Ishikawa (cell line): ENCODE measurements at regions not wholly inside any gene's neighbourhood (a gene's known extent, or its start where the extent isn't known, plus 50 kb on each side); places are given as distances from the start of the nearest gene placed in this dataset.

Experiments used
- CEBPB ChIP-seq: IDR thresholded peaks from 2 replicates; pipeline ENCODE4 v1.6.1; 2012
- CREB1 ChIP-seq: IDR thresholded peaks from 2 replicates; pipeline ENCODE4 v1.6.1; 2012; ENCODE audit warnings: low read depth
- EGR1 ChIP-seq: IDR thresholded peaks from 2 replicates; pipeline ENCODE4 v1.6.1; 2012
- EP300 ChIP-seq: IDR thresholded peaks from 2 replicates; pipeline ENCODE4 v1.6.1; 2012; ENCODE audit warnings: borderline replicate concordance
- FOXM1 ChIP-seq: IDR thresholded peaks from 2 replicates; pipeline ENCODE4 v1.6.1; 2012; ENCODE audit warnings: low read depth, borderline replicate concordance
- NFIC ChIP-seq: IDR thresholded peaks from 2 replicates; pipeline ENCODE4 v1.6.1; 2012
- RAD21 ChIP-seq: IDR thresholded peaks from 2 replicates; pipeline ENCODE4 v1.6.1; 2012; ENCODE audit warnings: low read depth
- TAF1 ChIP-seq: IDR thresholded peaks from 2 replicates; pipeline ENCODE4 v1.6.1; 2012; ENCODE audit warnings: low read depth, mild to moderate bottlenecking
- TCF12 ChIP-seq: IDR thresholded peaks from 2 replicates; pipeline ENCODE4 v1.6.1; 2012; ENCODE audit warnings: low read depth
- TEAD4 ChIP-seq: IDR thresholded peaks from 2 replicates; pipeline ENCODE4 v1.6.1; 2012
- YY1 ChIP-seq: IDR thresholded peaks from 2 replicates; pipeline ENCODE4 v1.6.1; 2012; ENCODE audit warnings: low read depth
- ZBTB7A ChIP-seq: IDR thresholded peaks from 2 replicates; pipeline ENCODE4 v1.6.1; 2012; ENCODE audit warnings: low read depth
- TF ChIP-seq, protein P1 (sequence below): IDR thresholded peaks from 2 replicates; pipeline ENCODE4 v1.6.1; 2012
- TF ChIP-seq, protein P2 (sequence below): IDR thresholded peaks from 2 replicates; pipeline ENCODE4 v1.6.1; 2012
- TF ChIP-seq, protein P3 (sequence below): IDR thresholded peaks from 2 replicates; pipeline ENCODE4 v1.6.1; 2012; ENCODE audit warnings: low read depth, mild to moderate bottlenecking

DNA sequence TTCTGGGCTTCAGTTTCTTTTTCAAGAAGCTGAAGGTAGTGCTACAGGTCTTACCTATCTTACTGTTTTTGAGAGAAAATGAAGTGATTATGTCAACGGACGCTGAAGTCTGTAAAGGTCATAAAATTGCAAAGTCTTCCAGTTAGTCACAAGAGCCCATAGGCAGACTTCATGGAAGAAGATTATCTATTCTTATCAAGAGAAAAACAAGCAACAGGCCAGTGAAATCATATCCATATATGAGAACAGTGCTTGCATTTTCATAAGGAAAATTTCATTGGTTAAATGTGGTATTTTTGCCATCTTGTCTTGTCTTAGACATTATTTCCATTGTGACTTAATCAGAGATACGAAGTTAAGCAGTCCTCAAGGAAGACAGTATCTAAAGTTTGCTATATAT lies 412.7 kb upstream of the SEL1L start:
- TF ChIP-seq RAD21, result no peak
- TF ChIP-seq TCF12, result no peak
- TF ChIP-seq TEAD4, result no peak
- TF ChIP-seq NFIC, result no peak
- TF ChIP-seq CEBPB, result no peak
- TF ChIP-seq, protein P1, sequence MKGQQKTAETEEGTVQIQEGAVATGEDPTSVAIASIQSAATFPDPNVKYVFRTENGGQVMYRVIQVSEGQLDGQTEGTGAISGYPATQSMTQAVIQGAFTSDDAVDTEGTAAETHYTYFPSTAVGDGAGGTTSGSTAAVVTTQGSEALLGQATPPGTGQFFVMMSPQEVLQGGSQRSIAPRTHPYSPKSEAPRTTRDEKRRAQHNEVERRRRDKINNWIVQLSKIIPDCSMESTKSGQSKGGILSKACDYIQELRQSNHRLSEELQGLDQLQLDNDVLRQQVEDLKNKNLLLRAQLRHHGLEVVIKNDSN, result no peak
- TF ChIP-seq EGR1, result no peak
- TF ChIP-seq ZBTB7A, result no peak
- no peak for TF ChIP-seq TAF1
- no peak for TF ChIP-seq YY1
- TF ChIP-seq CREB1, result no peak

DNA sequence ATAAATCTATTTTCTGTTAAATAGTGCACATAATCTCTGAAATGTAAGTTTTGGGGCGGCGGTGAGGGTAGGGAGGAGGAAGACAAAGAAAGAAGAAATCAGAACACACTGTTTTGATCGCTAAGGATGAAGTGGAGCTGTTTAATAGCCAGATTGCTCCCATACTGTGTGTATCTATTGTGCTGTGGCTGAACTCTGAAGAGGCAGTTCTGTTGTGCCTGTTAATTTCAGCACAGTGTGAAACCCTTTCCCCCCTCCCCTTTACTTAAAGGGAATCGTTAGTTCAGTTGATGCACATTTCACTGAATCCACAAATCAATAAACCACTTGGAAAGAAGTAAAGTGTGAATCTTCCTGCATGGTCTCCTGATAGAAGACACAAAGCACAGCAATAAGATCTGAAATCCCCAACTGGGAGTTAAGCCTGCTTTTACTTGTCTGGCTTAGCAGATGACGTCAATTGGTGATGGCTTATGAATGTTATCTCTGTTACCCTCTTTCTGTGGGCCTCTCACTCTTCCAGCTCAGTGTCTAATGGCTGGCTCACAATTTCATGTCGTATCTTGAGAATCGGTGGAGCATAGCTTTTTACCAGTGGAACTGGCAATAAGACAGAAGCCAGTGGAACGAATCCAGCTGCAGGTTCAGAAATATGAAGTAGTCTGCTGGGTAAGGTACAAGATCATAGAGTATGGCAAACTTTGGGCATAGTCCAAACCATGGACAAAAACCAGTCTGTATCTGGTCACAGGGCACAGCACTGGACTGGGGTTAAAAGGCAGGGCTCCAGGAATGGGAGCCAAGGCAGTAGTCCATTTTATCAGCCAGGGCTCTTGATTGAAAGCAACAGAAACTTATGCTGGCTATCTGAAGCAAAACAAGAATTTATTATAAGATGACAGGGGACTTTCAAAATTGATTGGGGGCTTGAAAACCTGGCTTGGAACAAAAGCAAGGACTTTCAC lies 413.5 kb upstream of the SEL1L start:
- TF ChIP-seq, protein P2, sequence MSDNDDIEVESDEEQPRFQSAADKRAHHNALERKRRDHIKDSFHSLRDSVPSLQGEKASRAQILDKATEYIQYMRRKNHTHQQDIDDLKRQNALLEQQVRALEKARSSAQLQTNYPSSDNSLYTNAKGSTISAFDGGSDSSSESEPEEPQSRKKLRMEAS, result no peak
- no peak for TF ChIP-seq CEBPB
- TF ChIP-seq TAF1, result no peak
- TF ChIP-seq CREB1, result no peak
- TF ChIP-seq RAD21, result no peak
- no peak for TF ChIP-seq ZBTB7A
- TF ChIP-seq, protein P1, result no peak
- no peak for TF ChIP-seq TEAD4
- no peak for TF ChIP-seq NFIC
- no peak for TF ChIP-seq TCF12
- TF ChIP-seq EP300, result no peak
- no peak for TF ChIP-seq YY1
- no peak for TF ChIP-seq EGR1
- no peak for TF ChIP-seq FOXM1

DNA sequence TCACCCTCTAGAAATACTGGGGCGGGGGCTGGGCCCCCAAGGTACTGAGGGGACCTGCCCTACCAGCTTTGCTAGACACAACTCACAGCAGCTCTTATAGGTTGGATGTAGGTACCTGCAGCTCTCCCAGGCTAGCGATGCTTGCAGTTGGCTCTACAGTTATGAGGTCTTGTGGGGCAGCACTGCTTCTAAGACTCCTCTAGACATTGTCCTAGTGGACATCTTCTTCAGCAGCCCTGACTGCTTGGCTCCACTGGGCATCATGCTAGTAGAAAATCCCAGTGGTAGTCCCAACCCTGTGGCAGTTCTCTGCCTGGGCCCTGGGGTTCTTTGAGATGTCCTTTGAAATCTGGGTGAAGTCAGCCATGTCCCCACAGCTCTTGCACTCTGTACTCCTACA lies 419.3 kb upstream of the SEL1L start:
- no peak for TF ChIP-seq TAF1
- TF ChIP-seq, protein P2, result no peak
- TF ChIP-seq ZBTB7A, result no peak
- no peak for TF ChIP-seq RAD21
- no peak for TF ChIP-seq TCF12
- TF ChIP-seq YY1, result no peak
- TF ChIP-seq, protein P3, sequence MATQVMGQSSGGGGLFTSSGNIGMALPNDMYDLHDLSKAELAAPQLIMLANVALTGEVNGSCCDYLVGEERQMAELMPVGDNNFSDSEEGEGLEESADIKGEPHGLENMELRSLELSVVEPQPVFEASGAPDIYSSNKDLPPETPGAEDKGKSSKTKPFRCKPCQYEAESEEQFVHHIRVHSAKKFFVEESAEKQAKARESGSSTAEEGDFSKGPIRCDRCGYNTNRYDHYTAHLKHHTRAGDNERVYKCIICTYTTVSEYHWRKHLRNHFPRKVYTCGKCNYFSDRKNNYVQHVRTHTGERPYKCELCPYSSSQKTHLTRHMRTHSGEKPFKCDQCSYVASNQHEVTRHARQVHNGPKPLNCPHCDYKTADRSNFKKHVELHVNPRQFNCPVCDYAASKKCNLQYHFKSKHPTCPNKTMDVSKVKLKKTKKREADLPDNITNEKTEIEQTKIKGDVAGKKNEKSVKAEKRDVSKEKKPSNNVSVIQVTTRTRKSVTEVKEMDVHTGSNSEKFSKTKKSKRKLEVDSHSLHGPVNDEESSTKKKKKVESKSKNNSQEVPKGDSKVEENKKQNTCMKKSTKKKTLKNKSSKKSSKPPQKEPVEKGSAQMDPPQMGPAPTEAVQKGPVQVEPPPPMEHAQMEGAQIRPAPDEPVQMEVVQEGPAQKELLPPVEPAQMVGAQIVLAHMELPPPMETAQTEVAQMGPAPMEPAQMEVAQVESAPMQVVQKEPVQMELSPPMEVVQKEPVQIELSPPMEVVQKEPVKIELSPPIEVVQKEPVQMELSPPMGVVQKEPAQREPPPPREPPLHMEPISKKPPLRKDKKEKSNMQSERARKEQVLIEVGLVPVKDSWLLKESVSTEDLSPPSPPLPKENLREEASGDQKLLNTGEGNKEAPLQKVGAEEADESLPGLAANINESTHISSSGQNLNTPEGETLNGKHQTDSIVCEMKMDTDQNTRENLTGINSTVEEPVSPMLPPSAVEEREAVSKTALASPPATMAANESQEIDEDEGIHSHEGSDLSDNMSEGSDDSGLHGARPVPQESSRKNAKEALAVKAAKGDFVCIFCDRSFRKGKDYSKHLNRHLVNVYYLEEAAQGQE, result no peak
- TF ChIP-seq FOXM1, result no peak
- no peak for TF ChIP-seq EP300
- no peak for TF ChIP-seq CEBPB
- no peak for TF ChIP-seq NFIC
- TF ChIP-seq, protein P1, result no peak
- TF ChIP-seq TEAD4, result no peak
- TF ChIP-seq EGR1, result no peak
- no peak for TF ChIP-seq CREB1

GRCh38 chr14:81953419-81953818 lies 419.8 kb upstream of the SEL1L start:
- TF ChIP-seq FOXM1 (no peak), NFIC (no peak), TCF12 (no peak), TEAD4 (no peak), ZBTB7A (no peak)

DNA sequence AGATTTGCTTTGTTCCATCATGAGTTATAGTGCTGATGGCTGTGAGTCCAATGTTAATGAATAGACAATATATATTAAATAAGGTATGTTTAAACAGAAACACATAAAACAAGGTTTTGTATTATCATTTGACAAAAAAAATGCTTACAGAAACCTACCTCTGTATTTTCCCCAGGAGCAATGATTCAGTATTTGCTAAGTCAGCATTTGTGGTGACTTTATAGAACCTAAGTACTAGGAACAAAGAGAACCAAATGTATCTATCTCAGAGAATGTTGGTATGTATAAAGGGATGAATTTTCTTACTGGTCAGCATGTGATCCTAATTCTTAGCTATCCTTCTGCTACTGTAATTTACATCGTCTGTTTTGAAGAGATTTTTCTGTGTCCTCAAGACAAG lies 421.5 kb upstream of the SEL1L start:
- TF ChIP-seq CEBPB (no peak), EP300 (no peak), TCF12 (no peak), CREB1 (no peak), TEAD4 (no peak), RAD21 (no peak), EGR1 (no peak)
- TF ChIP-seq, protein P2, result no peak
- TF ChIP-seq, protein P1, result no peak

DNA sequence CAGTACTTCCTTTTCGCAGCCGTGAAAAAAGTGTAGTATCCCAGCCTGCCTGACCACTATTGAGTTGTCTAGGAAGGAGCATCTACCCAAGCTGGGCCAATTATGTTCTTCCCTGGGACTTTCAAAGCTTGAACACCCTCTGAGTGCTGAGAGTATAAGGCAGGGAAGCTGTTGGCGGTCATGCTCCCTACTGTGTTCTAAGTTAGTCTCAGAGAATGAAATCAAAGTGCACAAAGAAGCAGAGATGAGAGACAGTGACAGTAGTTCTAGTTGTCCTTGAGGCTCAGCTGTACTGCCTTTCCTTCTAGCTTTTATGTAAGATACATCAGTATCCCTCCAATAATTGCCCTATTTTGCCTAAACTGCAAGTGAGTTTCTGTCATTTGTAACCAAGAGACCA lies 427.1 kb upstream of the SEL1L start:
- TF ChIP-seq CREB1 (no peak), TEAD4 (no peak), TAF1 (no peak), CEBPB (no peak), FOXM1 (no peak), NFIC (no peak), EGR1 (no peak), ZBTB7A (no peak), YY1 (no peak), EP300 (no peak), RAD21 (no peak), TCF12 (no peak)
- TF ChIP-seq, protein P1, result no peak
- TF ChIP-seq, protein P3, result no peak
- TF ChIP-seq, protein P2, result no peak
